HuH-7.5 (cell line): ENCODE measurements at regions not wholly inside any gene's neighbourhood (a gene's known extent, or its start where the extent isn't known, plus 50 kb on each side); places are given as distances from the start of the nearest gene placed in this dataset.

ENCODE experiments used
- DNase-seq: peaks from one replicate; pipeline ENCODE4 v3.0.0; 2011; ENCODE audit warnings: low spot score

DNA sequence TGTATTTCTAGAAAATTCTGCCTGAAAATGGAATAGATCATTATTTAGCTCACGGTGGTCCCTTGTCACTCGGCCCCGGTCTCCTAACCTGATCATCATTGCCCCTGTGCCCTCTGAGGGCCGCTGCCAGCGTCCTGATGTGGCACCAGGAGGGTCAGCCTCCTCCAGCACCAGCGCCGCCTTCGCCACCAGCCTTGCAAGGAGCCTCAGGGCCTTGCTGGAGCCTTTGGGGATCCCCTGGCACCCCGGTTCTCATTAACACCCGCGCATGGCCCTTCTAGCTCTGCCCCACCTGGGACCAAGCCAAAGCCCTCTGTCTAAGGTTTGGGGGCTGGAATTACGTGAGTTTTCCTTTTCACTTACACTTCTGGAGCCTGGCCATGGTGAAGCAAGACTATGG, 282.5 kb upstream of the ADARB2 start:
- DNase-seq, result no peak

- DNase-seq, result no peak
These were observed 282.0 kb upstream of the ADARB2 start for GRCh38 chr10:2019281-2019680.

DNA sequence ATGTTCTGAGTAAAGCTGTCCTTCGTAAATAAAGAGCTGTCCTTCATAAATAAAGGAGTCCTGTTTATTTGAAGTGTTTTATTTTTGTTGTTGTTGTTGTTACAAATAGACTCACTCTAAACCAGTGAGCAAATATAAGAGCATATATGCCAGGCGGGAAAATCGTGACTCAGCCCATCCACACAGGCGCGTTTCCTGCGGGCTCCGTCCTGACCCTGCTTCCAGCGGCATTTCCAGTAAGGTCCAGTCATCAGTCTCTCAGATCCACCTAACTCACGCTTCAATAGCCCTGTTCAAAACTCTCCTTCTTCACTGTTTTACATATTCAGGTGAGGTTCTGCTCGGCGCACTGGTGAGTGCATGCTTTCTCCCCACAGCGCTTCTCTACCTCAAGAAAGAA, 277.2 kb upstream of the ADARB2 start:
- no peak for DNase-seq

DNA sequence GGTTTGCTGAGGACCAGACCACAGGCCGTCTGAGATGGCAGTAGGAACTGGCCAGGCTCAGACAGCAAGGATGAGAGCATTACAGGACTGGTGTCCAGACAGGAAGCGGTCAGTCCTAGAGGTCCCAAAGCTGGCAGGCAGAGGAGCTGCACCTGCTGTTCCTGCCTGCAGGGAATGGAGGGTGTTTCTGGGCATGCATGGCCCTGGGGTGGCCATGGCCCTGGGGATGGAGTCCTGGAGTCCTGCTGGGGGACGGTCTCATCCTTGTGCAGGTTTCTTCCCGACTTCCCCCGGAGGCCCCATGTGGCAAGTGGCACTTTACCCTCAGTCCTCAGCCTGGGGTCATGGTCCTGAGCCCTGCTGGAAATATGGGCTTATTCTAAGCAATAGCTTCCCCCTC, 274.9 kb upstream of the ADARB2 start:
- no peak for DNase-seq

DNA sequence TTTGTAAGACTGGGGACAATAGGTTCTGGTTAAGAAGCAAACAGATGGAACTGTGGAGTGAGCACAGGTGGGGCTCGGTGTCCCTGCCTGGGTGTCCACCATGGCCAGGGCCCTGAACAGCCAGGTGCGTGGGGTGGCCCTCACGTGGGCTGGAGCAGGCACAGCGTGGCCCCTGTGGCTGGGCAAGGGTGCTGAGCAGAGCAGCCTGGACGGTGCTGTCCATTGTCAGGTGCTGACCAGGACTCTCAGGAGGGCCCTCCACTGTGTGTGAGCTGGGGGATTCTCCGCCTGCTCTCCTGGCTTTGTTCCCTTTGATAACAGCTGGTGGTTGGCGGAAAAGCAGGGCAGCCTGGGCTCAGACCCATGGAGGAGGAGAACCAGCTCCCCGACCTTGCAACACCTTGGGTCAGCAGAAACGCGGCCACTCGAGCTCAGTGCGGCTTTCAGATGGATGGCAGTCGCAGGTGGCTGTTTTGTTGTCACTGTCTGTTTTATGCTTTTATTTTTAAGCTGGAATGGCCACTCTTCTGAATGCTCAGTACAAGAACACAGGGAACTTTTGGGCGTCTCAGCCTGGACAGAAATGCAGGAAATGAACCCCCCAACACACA, 273.9 kb upstream of the ADARB2 start:
- DNase-seq, result no peak

DNA sequence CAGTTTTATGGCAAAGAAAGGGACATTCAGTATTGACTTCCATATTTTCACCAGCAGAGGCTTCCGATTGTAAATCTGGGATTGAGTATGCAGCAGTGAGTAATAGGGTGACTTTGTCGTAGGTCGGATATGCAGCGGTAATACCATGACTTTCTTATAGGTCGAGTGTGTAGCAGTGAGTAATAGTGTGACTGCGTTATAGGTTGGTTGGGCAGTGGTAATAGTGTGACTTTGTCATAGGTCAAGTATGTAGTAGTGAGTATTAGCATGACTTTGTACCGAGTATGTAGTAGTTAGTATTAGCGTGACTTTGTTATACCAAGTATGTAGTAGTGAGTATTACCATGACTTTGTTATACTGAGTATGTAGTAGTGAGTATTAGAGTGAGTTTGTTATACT, 268.2 kb upstream of the ADARB2 start:
- no peak for DNase-seq

- DNase-seq, result no peak
These were observed 255.6 kb upstream of the ADARB2 start for GRCh38 chr10:1992930-1993329.

DNA sequence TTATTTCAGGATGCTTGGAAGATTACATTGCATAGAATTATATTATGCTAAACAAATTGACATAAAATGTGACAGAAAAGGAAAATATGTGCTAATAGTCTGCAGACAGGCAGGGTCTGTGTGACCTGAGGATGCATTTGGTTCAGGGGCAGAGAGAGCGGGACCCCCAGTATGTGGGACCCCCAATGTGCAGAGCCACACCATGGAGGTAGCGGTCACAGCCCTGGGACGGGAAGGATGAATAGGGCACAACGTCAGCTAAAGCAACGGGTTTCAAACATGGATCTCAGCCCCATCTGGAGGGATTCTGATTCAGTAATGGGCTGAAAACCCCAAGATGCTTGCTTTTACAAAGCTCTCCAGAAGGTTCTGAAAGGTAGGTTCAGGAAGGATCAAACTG, 251.8 kb upstream of the ADARB2 start:
- DNase-seq, result no peak

- no peak for DNase-seq
These were observed 244.7 kb upstream of the ADARB2 start for GRCh38 chr10:1981976-1982375.

DNA sequence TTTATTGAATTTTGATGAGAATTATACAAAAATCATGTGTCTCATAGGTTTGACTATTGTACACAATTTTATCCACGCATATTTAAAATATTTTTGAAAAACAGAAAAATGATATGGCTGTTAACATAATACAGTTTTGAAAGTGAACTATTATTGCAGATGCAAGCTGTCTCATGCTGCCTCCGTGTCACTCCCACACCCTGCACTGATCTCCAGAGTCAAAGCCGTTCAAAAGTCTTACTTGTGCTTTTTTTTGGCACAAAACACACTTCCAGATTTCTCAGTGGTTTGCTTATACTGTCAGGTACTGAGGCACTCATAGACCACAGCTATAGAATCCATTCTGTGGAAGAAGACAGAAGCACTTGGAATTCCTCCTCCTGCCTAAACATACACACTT, 243.1 kb upstream of the ADARB2 start:
- no peak for DNase-seq

GRCh38 chr10:1978584-1978983, 241.3 kb upstream of the ADARB2 start:
- no peak for DNase-seq

DNA sequence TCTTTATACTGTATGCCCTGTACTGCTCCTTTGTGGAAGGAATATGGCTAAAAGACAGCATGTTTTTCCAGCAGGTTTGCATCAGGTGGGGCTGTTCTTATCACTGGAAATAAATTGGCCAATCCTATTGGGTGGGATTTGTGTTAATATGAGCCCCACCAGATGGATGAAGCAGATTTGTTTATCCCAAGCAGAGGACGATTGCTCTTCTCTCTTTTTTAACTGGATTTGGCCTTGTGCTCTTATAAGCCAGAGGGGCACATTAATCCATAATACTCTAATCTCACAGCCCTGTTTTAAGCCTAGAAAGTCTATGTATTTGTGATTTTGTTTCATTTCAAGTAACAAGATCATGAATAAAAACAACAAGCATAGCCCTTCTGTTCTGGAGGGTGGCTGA, 240.1 kb upstream of the ADARB2 start:
- DNase-seq, result no peak

GRCh38 chr10:1972406-1972805, 235.1 kb upstream of the ADARB2 start:
- no peak for DNase-seq

DNA sequence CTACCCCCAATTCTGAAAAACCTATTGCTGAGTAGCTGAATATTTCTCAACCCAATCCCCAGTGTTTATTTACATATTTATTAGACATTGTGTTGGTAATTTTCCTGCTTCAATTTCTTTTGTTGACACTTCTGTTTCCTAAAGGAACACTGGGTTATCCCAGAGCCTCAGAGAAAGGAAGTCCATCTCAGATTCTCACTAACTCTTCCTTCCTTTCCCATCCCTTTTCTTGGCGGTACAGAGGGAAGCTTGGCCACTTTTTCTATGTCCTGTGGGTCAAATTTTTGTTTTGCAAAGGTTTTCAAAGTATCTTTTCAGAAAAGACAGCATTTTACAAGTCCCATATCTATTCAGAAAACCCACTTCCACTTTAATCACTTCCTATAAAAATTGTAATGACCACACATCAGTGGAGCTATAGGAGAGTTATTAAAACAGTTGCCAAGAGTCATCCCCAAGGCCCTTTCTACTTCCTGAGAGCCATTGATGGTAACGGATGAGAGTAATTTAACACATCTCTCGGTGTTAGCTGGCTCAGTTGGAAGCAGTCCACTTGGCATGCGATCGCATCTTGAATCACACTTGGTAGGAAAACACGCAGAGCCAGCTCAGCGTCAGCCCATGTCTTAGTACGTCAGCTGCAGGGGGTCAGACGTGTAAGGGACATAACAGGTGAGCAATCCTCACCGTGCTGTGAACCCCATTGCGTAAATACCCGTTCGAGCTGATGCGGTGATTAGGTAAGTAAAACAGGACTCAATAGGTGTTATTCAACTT, 231.1 kb upstream of the ADARB2 start:
- DNase-seq, result no peak

DNA sequence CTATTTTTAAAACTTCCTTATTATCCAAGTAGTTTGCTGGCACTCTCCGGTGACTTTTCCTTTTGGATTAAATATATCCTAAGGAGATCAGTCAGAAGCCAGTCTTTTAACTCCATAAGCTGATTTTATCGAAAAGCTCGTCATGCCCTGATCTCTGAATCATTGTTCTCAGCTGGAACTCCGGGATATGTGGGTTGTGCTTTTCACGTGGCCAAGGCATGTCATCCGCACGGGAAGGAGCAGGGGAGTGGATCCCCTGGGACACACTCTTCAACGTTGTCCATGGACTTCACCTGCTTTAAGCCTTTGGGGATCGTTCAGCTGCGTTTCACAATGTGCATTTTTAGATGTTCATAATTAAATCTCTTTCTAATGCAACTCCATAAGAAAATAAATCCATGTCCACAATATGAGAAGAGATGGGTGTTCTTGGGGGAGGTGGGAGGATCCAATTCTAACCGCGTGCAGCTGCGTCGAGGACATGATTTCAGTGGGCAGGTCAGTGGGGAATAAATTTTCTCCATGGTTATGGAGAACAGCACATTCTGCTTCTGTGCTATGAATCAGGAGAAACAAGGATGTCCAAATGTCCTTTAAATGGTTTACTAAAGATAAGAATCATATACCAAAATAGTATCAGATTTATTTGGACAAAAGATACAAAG, 229.5 kb upstream of the ADARB2 start:
- no peak for DNase-seq

- no peak for DNase-seq
These were observed 227.2 kb upstream of the ADARB2 start for GRCh38 chr10:1964476-1964875.

- no peak for DNase-seq
These were observed 226.0 kb upstream of the ADARB2 start for GRCh38 chr10:1963341-1963740.

- no peak for DNase-seq
These were observed 224.7 kb upstream of the ADARB2 start for GRCh38 chr10:1961989-1962388.

DNA sequence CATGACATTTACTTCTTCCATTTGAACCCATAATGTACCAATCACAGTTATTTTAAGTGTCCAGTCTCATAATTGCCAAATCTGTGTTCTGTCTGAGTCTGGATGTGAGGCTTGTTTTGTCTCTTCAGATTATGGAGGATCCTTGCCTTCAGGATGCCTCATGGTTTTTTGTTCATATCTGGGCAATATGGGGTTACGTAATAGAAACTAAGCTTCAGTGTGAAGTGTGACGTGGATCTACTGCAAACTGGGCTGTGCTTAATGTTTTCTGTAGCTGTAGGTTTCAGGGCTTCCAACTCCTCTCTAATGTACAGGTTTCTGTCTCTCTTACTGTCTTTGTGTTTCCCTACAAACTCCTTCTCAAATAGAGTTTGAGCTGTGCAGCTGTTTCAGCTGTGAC, 223.7 kb upstream of the ADARB2 start:
- no peak for DNase-seq

- DNase-seq, result no peak
These were observed 219.7 kb upstream of the ADARB2 start for GRCh38 chr10:1957057-1957456.

DNA sequence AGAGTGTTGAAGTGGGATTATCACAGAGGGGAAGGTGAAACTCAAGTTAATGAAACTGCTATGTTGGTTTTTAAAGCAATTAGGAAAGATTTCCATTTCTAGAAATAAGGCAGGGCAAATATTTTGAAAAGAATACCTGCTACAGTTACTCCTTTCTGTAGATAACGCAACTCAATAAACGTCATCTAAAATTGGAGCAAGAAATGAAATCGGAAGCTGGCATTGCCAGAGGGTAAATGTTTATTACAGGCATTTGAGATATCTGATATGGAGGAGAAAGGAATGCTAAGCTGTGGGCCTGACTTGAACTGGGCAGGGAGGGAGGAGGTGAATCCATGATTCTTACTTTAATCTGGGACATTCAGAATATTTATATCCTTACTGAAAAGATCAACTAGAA, 217.0 kb upstream of the ADARB2 start:
- no peak for DNase-seq

DNA sequence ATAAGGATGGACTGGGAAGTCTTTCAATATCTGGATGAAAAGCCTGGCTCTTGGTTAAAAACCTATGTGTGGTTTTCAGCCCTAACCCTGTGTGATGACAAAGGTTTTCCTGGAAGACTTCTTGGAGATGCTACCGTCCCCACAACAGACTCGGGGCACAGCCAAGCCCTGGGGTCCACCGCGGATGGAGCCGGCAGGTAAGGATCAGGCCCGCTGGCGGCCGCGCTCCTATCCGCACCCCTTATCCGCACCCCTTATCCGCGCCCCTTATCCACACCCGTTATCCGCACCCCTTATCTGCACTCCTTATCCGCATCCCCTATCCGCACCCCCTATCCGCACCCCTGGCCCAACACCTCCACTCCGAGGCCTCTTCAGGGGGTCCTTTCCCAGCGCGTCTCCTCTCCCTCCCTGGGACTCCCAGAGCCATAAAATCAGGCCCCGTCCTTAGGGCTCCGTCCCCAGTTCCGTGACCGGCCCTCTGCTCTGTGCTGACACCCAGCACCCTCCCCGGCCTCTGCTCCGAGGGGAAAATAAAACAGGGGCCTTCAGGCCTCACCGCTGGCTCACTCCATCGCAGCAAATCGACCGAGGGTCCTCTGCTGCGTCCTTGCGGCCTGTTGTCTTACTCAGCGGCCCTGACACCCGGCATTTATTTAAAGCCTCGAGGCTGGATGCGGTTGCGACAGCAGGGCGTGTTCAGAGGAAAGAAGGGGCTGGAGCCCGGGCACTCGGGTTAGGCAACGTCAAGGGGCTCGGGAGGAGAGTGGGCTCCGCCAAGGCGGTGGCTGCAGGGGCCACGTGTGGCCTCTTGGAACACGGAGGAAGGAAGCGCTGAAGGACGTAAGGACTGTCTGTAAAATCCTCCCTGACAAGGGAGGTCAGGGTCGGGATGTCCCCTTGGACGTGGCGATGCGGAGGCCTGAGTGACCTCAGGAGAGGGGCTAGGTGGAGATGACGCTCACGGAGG, 215.1 kb upstream of the ADARB2 start:
- DNase-seq, result no peak
